OCI-LY1 (cell line): ENCODE measurements at regions not wholly inside any gene's neighbourhood (a gene's known extent, or its start where the extent isn't known, plus 50 kb on each side); places are given as distances from the start of the nearest gene placed in this dataset.

Experiments
- H2AFZ ChIP-seq: fragments of 200-600 bp; sonication (generic), shearing (Covaris generic); 2 replicates; pipeline ENCODE4 v1.6.0; 2014; ENCODE audit warnings: antibody characterized with exemption, mild to moderate bottlenecking, low read length
- H3F3A ChIP-seq: fragments of 200-600 bp; sonication (generic), shearing (Covaris generic); 2 replicates; pipeline ENCODE4 v1.6.0; 2014; ENCODE audit warnings: mild to moderate bottlenecking, antibody characterized with exemption, low read length, moderate library complexity; ENCODE audit not compliant: insufficient read depth
- H3K27ac ChIP-seq: fragments of 200-600 bp; sonication (generic); 2 replicates; pipeline ENCODE4 v1.5.1; 2014; ENCODE audit warnings: low read length, mixed run types, mild to moderate bottlenecking, low read depth; ENCODE audit not compliant: poor library complexity, severe bottlenecking
- H3K27me3 ChIP-seq: fragments of 200-600 bp; sonication (generic); 2 replicates; pipeline ENCODE4 v1.6.0; 2014; ENCODE audit warnings: antibody characterized with exemption, mild to moderate bottlenecking, low read length, moderate library complexity; ENCODE audit not compliant: insufficient read depth
- H3K36me3 ChIP-seq: fragments of 200-600 bp; sonication (generic); 2 replicates; pipeline ENCODE4 v1.6.1; 2014; ENCODE audit warnings: mild to moderate bottlenecking, antibody characterized with exemption, low read length, moderate library complexity, mixed read lengths; ENCODE audit not compliant: insufficient read depth
- H3K4me1 ChIP-seq: fragments of 200-600 bp; sonication (generic); 2 replicates; pipeline ENCODE4 v1.5.1; 2014; ENCODE audit warnings: mild to moderate bottlenecking, low read length, moderate library complexity; ENCODE audit not compliant: insufficient read depth, severe bottlenecking
- H3K4me2 ChIP-seq: fragments of 200-600 bp; sonication (generic), shearing (Covaris generic); 2 replicates; pipeline ENCODE4 v1.6.1; 2014; ENCODE audit warnings: low read length
- H3K4me3 ChIP-seq: fragments of 200-600 bp; sonication (generic); 2 replicates; pipeline ENCODE4 v1.5.1; 2014; ENCODE audit warnings: low read length, low read depth, mild to moderate bottlenecking, mixed read lengths; ENCODE audit not compliant: poor library complexity, severe bottlenecking
- H3K79me2 ChIP-seq: fragments of 200-600 bp; shearing (Covaris generic); 2 replicates; pipeline ENCODE4 v1.6.1; 2016; ENCODE audit warnings: mixed run types, low read length, mixed read lengths; ENCODE audit not compliant: insufficient read depth
- H3K9ac ChIP-seq: fragments of 200-600 bp; sonication (generic), shearing (Covaris generic); 2 replicates; pipeline ENCODE4 v1.6.1; 2014; ENCODE audit warnings: mild to moderate bottlenecking, low read length, mixed read lengths
- H3K9me2 ChIP-seq: fragments of 200-600 bp; sonication (generic), shearing (Covaris generic); 2 replicates; pipeline ENCODE4 v1.6.1; 2014; ENCODE audit warnings: low read depth, mild to moderate bottlenecking, low read length, mixed read lengths
- H3K9me3 ChIP-seq: fragments of 200-600 bp; shearing (Covaris generic); 2 replicates; pipeline ENCODE4 v1.6.1; 2014; ENCODE audit warnings: low read length, mixed read lengths
- H4K20me1 ChIP-seq: fragments of 200-600 bp; sonication (generic), shearing (Covaris generic); 2 replicates; pipeline ENCODE4 v1.6.0; 2016; ENCODE audit warnings: mild to moderate bottlenecking, low read length; ENCODE audit not compliant: insufficient read depth
- CTCF ChIP-seq: fragments of 200-600 bp; sonication (generic), shearing (Covaris generic); IDR thresholded peaks from 2 replicates; pipeline ENCODE4 v1.5.1; 2017; ENCODE audit warnings: mild to moderate bottlenecking, antibody characterized with exemption, low read length, moderate library complexity, mixed read lengths
- EZH2 ChIP-seq: fragments of 200-600 bp; sonication (generic), shearing (Covaris generic); IDR thresholded peaks from 2 replicates; pipeline ENCODE4 v1.8.0; 2017; ENCODE audit warnings: borderline replicate concordance, mixed run types, mild to moderate bottlenecking, antibody characterized with exemption, low read length, moderate library complexity, mixed read lengths

DNA sequence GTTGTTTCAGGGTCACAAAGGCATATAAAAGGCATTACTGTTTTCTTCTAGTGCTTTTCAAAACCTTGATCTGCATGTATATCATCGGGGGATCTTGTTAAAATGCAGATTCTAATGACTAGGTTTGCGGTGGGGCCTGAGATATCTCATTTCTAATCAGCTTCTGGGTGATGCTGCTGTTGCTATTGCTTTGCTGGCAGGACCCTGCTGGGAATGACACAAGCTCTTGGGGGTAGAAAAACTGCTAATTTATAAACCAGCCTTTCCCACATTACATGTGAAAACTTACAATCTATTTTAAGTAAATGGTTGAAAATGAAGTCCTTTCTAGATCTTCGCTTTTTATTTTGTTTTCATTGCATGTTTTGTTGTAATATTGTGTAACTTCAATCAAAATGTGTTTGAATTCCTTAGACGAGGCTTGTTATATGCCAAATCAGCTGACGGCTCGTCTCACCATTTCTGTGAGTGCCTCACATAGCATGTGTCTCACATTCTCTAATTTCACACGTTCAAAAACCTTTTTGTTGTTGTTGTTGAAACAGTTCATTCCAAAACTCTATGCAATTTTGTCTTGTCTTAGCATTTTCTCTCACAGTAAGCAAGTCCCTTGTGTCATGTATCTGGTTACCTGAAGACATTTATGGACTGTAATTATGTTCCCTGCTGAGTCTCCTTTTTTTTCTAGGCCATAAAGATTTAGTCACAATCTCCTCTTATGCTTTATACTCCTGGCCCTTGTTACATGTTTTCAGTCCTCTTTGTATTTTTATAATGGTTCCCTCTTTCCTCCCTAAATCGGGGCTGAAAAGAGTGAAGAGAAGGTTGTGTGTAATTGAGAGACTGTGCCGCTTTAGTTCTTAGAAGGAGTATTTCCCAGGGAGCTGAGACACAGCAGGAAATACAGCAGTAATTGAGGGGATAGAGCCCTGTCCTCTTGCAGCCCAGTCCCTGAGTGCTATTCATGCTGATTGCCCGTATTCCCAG, 521.0 kb upstream of the SEMA6A start:
- Histone ChIP-seq H3K9ac (no peak overlapping the region), H3K27ac (no peak overlapping the region), H3K27me3 (no peaks in the 10 kb centered on the region), H4K20me1 (no peaks in the 10 kb centered on the region), H3K9me2 (no peaks in the 10 kb centered on the region), H3F3A (no peaks in the 10 kb centered on the region), H3K9me3 (no peaks in the 10 kb centered on the region), H3K4me1 (no peaks in the 10 kb centered on the region), H3K4me3 (no peak overlapping the region), H3K79me2 (no peaks in the 10 kb centered on the region), H3K36me3 (no peaks in the 10 kb centered on the region), H2AFZ (no peak overlapping the region), H3K4me2 (no peak overlapping the region)
- TF ChIP-seq EZH2: no peak
- no peak for TF ChIP-seq CTCF

DNA sequence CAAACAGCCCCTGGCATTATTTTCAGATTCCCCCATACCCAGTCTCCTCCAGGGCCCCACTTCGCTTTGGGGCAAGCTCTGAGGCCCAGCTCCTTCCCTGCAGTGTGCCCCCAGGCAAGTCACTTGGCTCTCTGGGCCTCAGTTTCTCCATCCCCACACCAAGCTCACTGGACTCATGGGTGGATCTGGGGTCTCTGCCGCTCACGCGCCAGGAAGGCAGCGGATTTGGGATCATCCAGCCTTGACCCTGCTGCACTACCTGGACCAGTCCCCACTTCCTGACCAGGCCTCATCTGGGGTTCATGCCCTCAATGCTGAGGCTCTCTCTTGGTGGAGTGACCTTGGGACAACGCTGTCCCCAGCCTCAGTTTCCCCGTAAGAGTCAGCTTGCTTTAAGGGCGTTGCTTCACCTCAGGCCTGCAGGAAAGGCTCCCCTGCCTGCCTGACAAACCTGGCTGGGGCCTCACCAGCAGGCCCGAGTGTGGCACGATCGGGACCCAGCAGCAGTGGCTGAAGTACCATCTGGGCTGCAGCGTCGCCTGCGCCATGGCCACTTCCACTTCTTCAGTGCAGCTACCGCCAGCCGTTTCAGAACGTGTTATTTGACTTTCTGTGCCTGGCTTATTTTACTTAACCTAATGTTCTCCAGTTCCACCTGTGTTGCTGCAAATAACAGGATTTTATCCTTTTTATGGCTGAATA, 519.6 kb upstream of the SEMA6A start:
- Histone ChIP-seq H3K4me1 (no peaks in the 10 kb centered on the region), H3K27me3 (no peaks in the 10 kb centered on the region), H2AFZ (no peak overlapping the region), H3K9ac (no peak overlapping the region), H3K4me2 (no peak overlapping the region), H3K36me3 (no peaks in the 10 kb centered on the region), H3K79me2 (no peaks in the 10 kb centered on the region), H3F3A (no peaks in the 10 kb centered on the region), H3K9me3 (no peaks in the 10 kb centered on the region), H3K9me2 (no peaks in the 10 kb centered on the region), H3K27ac (no peak overlapping the region), H4K20me1 (no peaks in the 10 kb centered on the region), H3K4me3 (no peak overlapping the region)
- TF ChIP-seq EZH2 (no peak), CTCF (no peak)

DNA sequence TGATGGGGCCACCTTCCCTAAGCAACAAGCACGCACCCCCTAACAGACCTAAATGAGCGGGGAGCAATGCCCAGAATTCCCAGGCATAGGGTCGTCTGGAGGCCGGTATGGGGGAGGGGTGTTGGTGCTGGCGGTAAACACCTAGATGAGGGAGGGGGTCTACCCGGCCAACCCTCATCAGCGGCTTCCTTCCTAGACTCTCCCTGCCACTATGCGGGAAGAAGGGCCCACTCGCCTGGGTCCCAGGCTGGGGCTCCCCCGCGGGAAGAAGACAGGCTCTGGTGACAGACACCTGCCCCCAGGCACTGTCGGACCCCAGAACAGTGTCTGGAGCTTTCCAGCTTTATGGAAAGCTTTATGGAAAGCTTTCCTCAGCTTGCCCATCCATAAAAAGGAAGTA, 519.0 kb upstream of the SEMA6A start:
- no peaks in the 10 kb centered on the region for H3K79me2 ChIP-seq

More for the DNA sequence above, 519.0 kb upstream of the SEMA6A start:
- H3K9ac ChIP-seq: no peak overlapping the region
- H2AFZ ChIP-seq: no peak overlapping the region
- H3K36me3 ChIP-seq: no peaks in the 10 kb centered on the region
- H3K27me3 ChIP-seq: no peaks in the 10 kb centered on the region
- H3K9me3 ChIP-seq: no peaks in the 10 kb centered on the region
- H3K9me2 ChIP-seq: no peaks in the 10 kb centered on the region
- H3F3A ChIP-seq: no peaks in the 10 kb centered on the region
- no peaks in the 10 kb centered on the region for H4K20me1 ChIP-seq
- H3K27ac ChIP-seq: no peak overlapping the region
- H3K4me3 ChIP-seq: no peak overlapping the region
- H3K4me2 ChIP-seq: no peak overlapping the region
- TF ChIP-seq CTCF: no peak
- TF ChIP-seq EZH2: no peak
- H3K4me1 ChIP-seq: no peaks in the 10 kb centered on the region
